ENCODE measurements at regions not wholly inside any gene's neighbourhood (a gene's known extent, or its start where the extent isn't known, plus 50 kb on each side); places are given as distances from the start of the nearest gene placed in this dataset.

GRCh38 chr15:35136321-35137189 lies 51.5 kb upstream of the NANOGP8 start:
- Histone ChIP-seq H3K27ac (no peak overlapping the region), H3K9me3 (no peaks in the 10 kb centered on the region), H3K4me1 (no peaks in the 10 kb centered on the region), H3K36me3 (no peaks in the 10 kb centered on the region), H3K4me3 (no peak overlapping the region), H3K27me3 (no peaks in the 10 kb centered on the region)
- TF ChIP-seq POLR2A (IDR thresholded peaks at IDR 0.05) (no peak), EP300 (IDR thresholded peaks at IDR 0.05) (no peak), POLR2AphosphoS5 (IDR thresholded peaks at IDR 0.05) (no peak), CTCF (IDR thresholded peaks at IDR 0.05) (no peak)
- WGBS, 2 donors = 79 to 87% methylated on average over 6 of the region's 6 CpGs
- ATAC-seq (ENCODE audit: low FRiP score in 2 of 2) (no peak), DNase-seq (no peak)

Data from upper lobe of left lung (tissue), 6 donors.